ENCODE measurements at regions not wholly inside any gene's neighbourhood (a gene's known extent, or its start where the extent isn't known, plus 50 kb on each side); places are given as distances from the start of the nearest gene placed in this dataset.
"Not testable (repeated sequence)": the region's sequence is repeated elsewhere in the genome, so short reads cannot be mapped to it uniquely, and the experiment has no call there.

GRCh38 chr22:11578551-11578950, 3949.4 kb upstream of the OR11H1 start:
- H2AK5ac ChIP-seq (ENCODE audit: low read depth, low read length); H3K4me1 ChIP-seq (replicated peaks in 1 of 4; ENCODE audit: control insufficient read depth in 3 of 4, insufficient read depth in 4 of 4, low read length in 3 of 4); H4K5ac ChIP-seq (ENCODE audit: insufficient read length, low read depth, low read length); H3K27me3 ChIP-seq (replicated peaks in 1 of 4; ENCODE audit: control insufficient read depth in 3 of 4, extremely low read depth in 1 of 4, insufficient read depth in 3 of 4, low read length in 3 of 4); FAIRE-seq; H4K8ac ChIP-seq (ENCODE audit: extremely low read depth, insufficient read depth, low read length); H2BK5ac ChIP-seq (ENCODE audit: low read depth, low read length); H3K4me2 ChIP-seq (ENCODE audit: insufficient read depth in 1 of 2, low read depth in 2 of 2, low read length in 2 of 2); H3K14ac ChIP-seq (ENCODE audit: insufficient read length); H2BK12ac ChIP-seq (ENCODE audit: low read depth, low read length); H3K4ac ChIP-seq (replicated peaks; ENCODE audit: insufficient read length, low read depth, low read length); H3K18ac ChIP-seq (ENCODE audit: extremely low read depth, low read length); H2BK120ac ChIP-seq (replicated peaks; ENCODE audit: low read depth, low read length); DNase-seq (ENCODE audit: low read depth in 1 of 2, low spot score in 2 of 2); H3K79me1 ChIP-seq (ENCODE audit: low read depth, low read length); H3K4me3 ChIP-seq (ENCODE audit: extremely low read depth in 1 of 4, insufficient read depth in 2 of 4, low read depth in 3 of 4, low read length in 4 of 4); POLR2A ChIA-PET (ENCODE audit: partially characterized antibody); H3K27ac ChIP-seq (ENCODE audit: low read depth, low read length); H3K23me2 ChIP-seq (ENCODE audit: low read depth, low read length); CTCF ChIA-PET (ENCODE audit: partially characterized antibody); H3K79me2 ChIP-seq (ENCODE audit: control insufficient read depth in 1 of 2, insufficient read depth in 2 of 2, low read length in 2 of 2); H3K9ac ChIP-seq (replicated peaks in 1 of 4; ENCODE audit: extremely low read depth in 1 of 4, low read depth in 3 of 4, low read length in 3 of 4); H4K20me1 ChIP-seq (replicated peaks in 1 of 2; ENCODE audit: control insufficient read depth in 1 of 2, insufficient read depth in 2 of 2, low read length in 2 of 2); H2AFZ ChIP-seq (ENCODE audit: low read length); H4K91ac ChIP-seq (replicated peaks; ENCODE audit: insufficient read length, low read length); H3K23ac ChIP-seq (ENCODE audit: insufficient read length); H2BK15ac ChIP-seq (ENCODE audit: low read length); H3K56ac ChIP-seq (replicated peaks; ENCODE audit: insufficient read length, low read depth, low read length); H3K36me3 ChIP-seq (ENCODE audit: control insufficient read depth in 2 of 4, insufficient read depth in 4 of 4, low read length in 3 of 4); H2BK20ac ChIP-seq (ENCODE audit: low read length): not testable (repeated sequence)
- peaks cover 73 to 87% of the 10 kb centered on the region in 2 experiments for H3K9me3 ChIP-seq (ENCODE audit: insufficient read depth in 2 of 2, low read depth in 1 of 2, low read length in 1 of 2)
- 68% methylated on average over 3 of the region's 3 CpGs; no CpG with 5 or more reads in 1 of the 2 experiments for WGBS, 2 experiments (ENCODE audit: extremely low coverage in 1 of 2, insufficient coverage in 1 of 2, insufficient read length in 1 of 2, insufficient replicate concordance in 2 of 2, low coverage in 1 of 2, low lambda C conversion rate in 2 of 2, missing lambda C conversion rate in 1 of 2)

DNA sequence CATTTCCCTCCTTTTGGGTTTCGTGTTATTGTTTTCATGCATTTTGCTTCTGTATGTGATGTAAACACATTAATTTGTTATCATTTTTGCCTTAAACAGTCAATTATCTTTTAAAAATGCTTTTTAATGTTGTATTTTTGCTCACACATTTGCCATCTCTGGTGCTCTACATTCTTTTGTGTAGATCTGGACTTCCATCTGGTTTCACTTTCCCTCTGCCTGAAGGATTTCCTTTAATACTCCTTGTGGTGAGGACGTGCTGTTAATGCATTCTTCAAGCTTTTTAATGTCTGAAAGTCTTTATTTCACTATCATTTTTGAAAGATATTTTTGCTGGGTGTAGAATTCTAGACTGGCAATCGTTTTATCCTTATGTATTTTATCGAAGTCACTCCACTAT, 3945.9 kb upstream of the OR11H1 start:
- POLR2A ChIA-PET (ENCODE audit: partially characterized antibody); H2BK12ac ChIP-seq (ENCODE audit: low read depth, low read length); H4K5ac ChIP-seq (ENCODE audit: insufficient read length, low read depth, low read length); H3K4me1 ChIP-seq (replicated peaks in 1 of 4; ENCODE audit: control insufficient read depth in 3 of 4, insufficient read depth in 4 of 4, low read length in 3 of 4); H3K18ac ChIP-seq (ENCODE audit: extremely low read depth, low read length); H2AFZ ChIP-seq (ENCODE audit: low read length); H2BK15ac ChIP-seq (ENCODE audit: low read length); FAIRE-seq; DNase-seq (ENCODE audit: low read depth in 1 of 2, low spot score in 2 of 2); H3K4ac ChIP-seq (replicated peaks; ENCODE audit: insufficient read length, low read depth, low read length); H3K27me3 ChIP-seq (replicated peaks in 1 of 4; ENCODE audit: control insufficient read depth in 3 of 4, extremely low read depth in 1 of 4, insufficient read depth in 3 of 4, low read length in 3 of 4); H3K4me2 ChIP-seq (ENCODE audit: insufficient read depth in 1 of 2, low read depth in 2 of 2, low read length in 2 of 2); H4K91ac ChIP-seq (replicated peaks; ENCODE audit: insufficient read length, low read length); H3K56ac ChIP-seq (replicated peaks; ENCODE audit: insufficient read length, low read depth, low read length); H2AK5ac ChIP-seq (ENCODE audit: low read depth, low read length); H3K14ac ChIP-seq (ENCODE audit: insufficient read length); H3K23me2 ChIP-seq (ENCODE audit: low read depth, low read length); H3K23ac ChIP-seq (ENCODE audit: insufficient read length); CTCF ChIA-PET (ENCODE audit: partially characterized antibody); H3K79me2 ChIP-seq (ENCODE audit: control insufficient read depth in 1 of 2, insufficient read depth in 2 of 2, low read length in 2 of 2); H2BK20ac ChIP-seq (ENCODE audit: low read length); H4K8ac ChIP-seq (ENCODE audit: extremely low read depth, insufficient read depth, low read length); H4K20me1 ChIP-seq (replicated peaks in 1 of 2; ENCODE audit: control insufficient read depth in 1 of 2, insufficient read depth in 2 of 2, low read length in 2 of 2); H3K4me3 ChIP-seq (ENCODE audit: extremely low read depth in 1 of 4, insufficient read depth in 2 of 4, low read depth in 3 of 4, low read length in 4 of 4); H2BK120ac ChIP-seq (replicated peaks; ENCODE audit: low read depth, low read length); H3K79me1 ChIP-seq (ENCODE audit: low read depth, low read length); H2BK5ac ChIP-seq (ENCODE audit: low read depth, low read length); H3K27ac ChIP-seq (ENCODE audit: low read depth, low read length); H3K9ac ChIP-seq (replicated peaks in 1 of 4; ENCODE audit: extremely low read depth in 1 of 4, low read depth in 3 of 4, low read length in 3 of 4); H3K36me3 ChIP-seq (ENCODE audit: control insufficient read depth in 2 of 4, insufficient read depth in 4 of 4, low read length in 3 of 4): not testable (repeated sequence)
- WGBS, 2 experiments (ENCODE audit: extremely low coverage in 1 of 2, insufficient coverage in 1 of 2, insufficient read length in 1 of 2, insufficient replicate concordance in 2 of 2, low coverage in 1 of 2, low lambda C conversion rate in 2 of 2, missing lambda C conversion rate in 1 of 2) = 67% methylated on average over 4 of the region's 4 CpGs; no CpG with 5 or more reads in 1 of the 2 experiments
- H3K9me3 ChIP-seq (ENCODE audit: insufficient read depth in 2 of 2, low read depth in 1 of 2, low read length in 1 of 2) = peaks cover 68 to 83% of the 10 kb centered on the region in 2 experiments

All from H1 (cell line).